ENCODE measurements at regions not wholly inside any gene's neighbourhood (a gene's known extent, or its start where the extent isn't known, plus 50 kb on each side); places are given as distances from the start of the nearest gene placed in this dataset.

DNA sequence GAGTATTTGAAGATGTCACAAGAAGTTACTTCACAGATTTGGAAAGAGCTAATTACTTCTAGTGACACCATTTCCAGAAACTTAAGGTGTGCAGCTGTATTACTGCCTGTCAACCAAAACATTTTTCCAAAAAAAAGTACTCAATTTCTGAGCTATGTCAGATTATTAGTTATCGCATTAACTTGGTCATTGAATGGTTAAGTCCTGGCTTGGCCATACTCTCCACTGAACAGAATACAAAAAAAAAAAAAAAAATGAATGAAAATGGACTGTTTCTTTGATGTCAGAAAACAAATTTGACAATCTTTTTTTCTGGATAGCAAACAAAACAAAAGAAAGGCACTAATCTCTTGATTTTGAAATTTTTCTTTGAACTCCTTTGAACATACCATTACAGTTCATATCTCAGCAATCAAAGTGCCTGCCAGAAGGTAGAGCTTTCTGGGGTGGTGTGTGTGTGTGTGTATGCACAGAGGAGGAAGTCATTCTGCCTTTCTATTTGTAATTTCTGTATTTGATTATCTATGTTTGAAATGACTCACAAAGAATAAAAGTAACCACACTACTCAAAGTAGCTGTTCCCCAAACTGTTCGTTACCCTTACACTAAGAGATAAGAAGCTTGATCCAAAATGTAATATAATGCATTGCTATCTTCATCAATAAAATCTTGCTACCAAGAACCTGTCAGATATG is 210.8 kb upstream of the FUT9 start:
- Histone ChIP-seq H3K9me2 (ENCODE audit: insufficient read depth, low read length) (no peaks in the 10 kb centered on the region), H4K20me1 (ENCODE audit: insufficient read depth) (no peaks in the 10 kb centered on the region), H3K9me3 (ENCODE audit: low read length) (no peaks in the 10 kb centered on the region), H3K79me2 (replicated peaks; ENCODE audit: insufficient read depth, low read length) (no peaks in the 10 kb centered on the region), H3F3A (ENCODE audit: insufficient read depth, low read length, poor library complexity, severe bottlenecking) (no peaks in the 10 kb centered on the region), H3K4me3 (ENCODE audit: low read length) (no peak overlapping the region), H3K27ac (ENCODE audit: low read length) (no peak overlapping the region), H2AFZ (ENCODE audit: low read depth, low read length) (no peak overlapping the region), H3K36me3 (ENCODE audit: insufficient read depth, low read length) (no peaks in the 10 kb centered on the region), H3K4me2 (ENCODE audit: low read length) (no peak overlapping the region), H3K9ac (ENCODE audit: low read length) (no peak overlapping the region), H3K27me3 (ENCODE audit: insufficient read depth, low read depth, low read length) (no peaks in the 10 kb centered on the region)
- TF ChIP-seq EZH2 (IDR thresholded peaks at IDR 0.05; ENCODE audit: borderline replicate concordance, insufficient read depth, low read length, poor library complexity, severe bottlenecking), result no peak
- TF ChIP-seq REST (IDR thresholded peaks at IDR 0.05; ENCODE audit: borderline replicate concordance), result no peak
- no peak for TF ChIP-seq POLR2AphosphoS5 (IDR thresholded peaks at IDR 0.05)
- no peak for TF ChIP-seq EP300 (conservative IDR thresholded peaks at IDR 0.05; ENCODE audit: poor library complexity, severe bottlenecking)
- no peak for TF ChIP-seq TAF1 (IDR thresholded peaks at IDR 0.05; ENCODE audit: low read depth)
- TF ChIP-seq, protein P1, sequence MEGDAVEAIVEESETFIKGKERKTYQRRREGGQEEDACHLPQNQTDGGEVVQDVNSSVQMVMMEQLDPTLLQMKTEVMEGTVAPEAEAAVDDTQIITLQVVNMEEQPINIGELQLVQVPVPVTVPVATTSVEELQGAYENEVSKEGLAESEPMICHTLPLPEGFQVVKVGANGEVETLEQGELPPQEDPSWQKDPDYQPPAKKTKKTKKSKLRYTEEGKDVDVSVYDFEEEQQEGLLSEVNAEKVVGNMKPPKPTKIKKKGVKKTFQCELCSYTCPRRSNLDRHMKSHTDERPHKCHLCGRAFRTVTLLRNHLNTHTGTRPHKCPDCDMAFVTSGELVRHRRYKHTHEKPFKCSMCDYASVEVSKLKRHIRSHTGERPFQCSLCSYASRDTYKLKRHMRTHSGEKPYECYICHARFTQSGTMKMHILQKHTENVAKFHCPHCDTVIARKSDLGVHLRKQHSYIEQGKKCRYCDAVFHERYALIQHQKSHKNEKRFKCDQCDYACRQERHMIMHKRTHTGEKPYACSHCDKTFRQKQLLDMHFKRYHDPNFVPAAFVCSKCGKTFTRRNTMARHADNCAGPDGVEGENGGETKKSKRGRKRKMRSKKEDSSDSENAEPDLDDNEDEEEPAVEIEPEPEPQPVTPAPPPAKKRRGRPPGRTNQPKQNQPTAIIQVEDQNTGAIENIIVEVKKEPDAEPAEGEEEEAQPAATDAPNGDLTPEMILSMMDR (IDR thresholded peaks at IDR 0.05; ENCODE audit: poor library complexity, severe bottlenecking), result no peak

GRCh38 chr6:95805699-95806098 is 210.1 kb upstream of the FUT9 start:
- Histone ChIP-seq H2AFZ (ENCODE audit: low read depth, low read length) (no peak overlapping the region), H3K9me3 (ENCODE audit: low read length) (no peaks in the 10 kb centered on the region), H3K27ac (ENCODE audit: low read length) (no peak overlapping the region), H3K4me2 (ENCODE audit: low read length) (no peak overlapping the region), H3K9ac (ENCODE audit: low read length) (no peak overlapping the region), H3K4me3 (ENCODE audit: low read length) (no peak overlapping the region), H3K36me3 (ENCODE audit: insufficient read depth, low read length) (no peaks in the 10 kb centered on the region), H3K79me2 (replicated peaks; ENCODE audit: insufficient read depth, low read length) (no peaks in the 10 kb centered on the region), H4K20me1 (ENCODE audit: insufficient read depth) (no peaks in the 10 kb centered on the region), H3F3A (ENCODE audit: insufficient read depth, low read length, poor library complexity, severe bottlenecking) (no peaks in the 10 kb centered on the region), H3K27me3 (ENCODE audit: insufficient read depth, low read depth, low read length) (no peaks in the 10 kb centered on the region), H3K9me2 (ENCODE audit: insufficient read depth, low read length) (no peaks in the 10 kb centered on the region)
- TF ChIP-seq MXI1 (conservative IDR thresholded peaks at IDR 0.05; ENCODE audit: poor library complexity, severe bottlenecking), result no peak
- no peak for TF ChIP-seq EP300 (conservative IDR thresholded peaks at IDR 0.05; ENCODE audit: poor library complexity, severe bottlenecking)
- no peak for TF ChIP-seq SMC3 (conservative IDR thresholded peaks at IDR 0.05; ENCODE audit: poor library complexity)
- TF ChIP-seq, protein P1 (IDR thresholded peaks at IDR 0.05; ENCODE audit: poor library complexity, severe bottlenecking), result no peak
- TF ChIP-seq POLR2AphosphoS5 (IDR thresholded peaks at IDR 0.05), result no peak
- no peak for TF ChIP-seq REST (IDR thresholded peaks at IDR 0.05; ENCODE audit: borderline replicate concordance)
- no peak for TF ChIP-seq RAD21 (conservative IDR thresholded peaks at IDR 0.05)
- no peak for TF ChIP-seq EZH2 (IDR thresholded peaks at IDR 0.05; ENCODE audit: borderline replicate concordance, insufficient read depth, low read length, poor library complexity, severe bottlenecking)
- TF ChIP-seq TAF1 (IDR thresholded peaks at IDR 0.05; ENCODE audit: low read depth), result no peak
